HepG2 (cell line): ENCODE measurements at regions not wholly inside any gene's neighbourhood (a gene's known extent, or its start where the extent isn't known, plus 50 kb on each side); places are given as distances from the start of the nearest gene placed in this dataset.

Experiments used
- ATAC-seq: fragments of 200-7000 bp; cut with Tn5 transposase; 3 replicates; pipeline ENCODE4 v1.9.1; 2020; ENCODE audit warnings: mild to moderate bottlenecking, moderate library complexity
- BruUV-seq: library from RNA; stranded (reverse); fragments of 400-500 nt; replicated peaks from 2 replicates; lab custom pipeline; 2021; lab: Mats Ljungman, UMichigan
- CTCF ChIA-PET: fragments of 300-600 bp; formaldehyde crosslinking; extraction: SDS; loops from one replicate; lab custom pipeline; 2021; ENCODE audit warnings: low total read pairs, inconsistent platforms, low intra/inter-chr PET ratio; lab: Yijun Ruan, JAX
- POLR2A ChIA-PET: fragments of 350-600 bp; sonication (Branson Sonifier 250); formaldehyde crosslinking; loops from one replicate; lab custom pipeline; 2020; ENCODE audit warnings: antibody characterized with exemption, inconsistent platforms; lab: Yijun Ruan, JAX
- DNase-seq: peaks from one replicate; pipeline ENCODE4 v3.0.0-alpha.2; 2015; ENCODE audit warnings: low spot score
- FAIRE-seq: peaks from 3 replicates; lab custom pipeline; 2011; peaks lifted over from hg19 to GRCh38; lab: Jason Lieb, UNC
- H2AFZ ChIP-seq: one replicate; pipeline ENCODE4 v1.6.1; 2011; ENCODE audit warnings: low read length, inconsistent platforms
- H3K27ac ChIP-seq: fragments of 300-600 bp; 3 replicates; pipeline ENCODE4 v1.8.0; 2011; ENCODE audit warnings: mixed run types, mild to moderate bottlenecking, mixed read lengths, low read length, inconsistent platforms; ENCODE audit not compliant: insufficient read depth; ENCODE audit errors: extremely low read length
- H3K27me3 ChIP-seq, 2 experiments: fragments of 200-600 bp in 1 of 2; 2 replicates in 1 of 2; 3 replicates in 1 of 2; pipeline versions ENCODE4 v1.6.0 to v1.8.0; 2011; ENCODE audit warnings: low read length in 2 of 2, mild to moderate bottlenecking in 2 of 2, moderate library complexity in 2 of 2, inconsistent platforms in 1 of 2; ENCODE audit not compliant: insufficient read depth in 2 of 2, control insufficient read depth in 1 of 2
- H3K36me3 ChIP-seq, 2 experiments: fragments of 200-600 bp in 1 of 2; replicated peaks in 1 of 2; 2 replicates in 1 of 2; 3 replicates in 1 of 2; pipeline versions ENCODE4 v1.5.1 to v1.8.0; 2011; ENCODE audit warnings: low read length in 2 of 2, inconsistent platforms in 1 of 2; ENCODE audit not compliant: insufficient read depth in 2 of 2, control insufficient read depth in 1 of 2
- H3K4me1 ChIP-seq: 2 replicates; pipeline ENCODE4 v1.5.1; 2012; ENCODE audit warnings: low read length, inconsistent platforms; ENCODE audit not compliant: insufficient read depth
- H3K4me2 ChIP-seq: 2 replicates; pipeline ENCODE4 v1.6.0; 2011; ENCODE audit warnings: low read depth, low read length, inconsistent platforms
- H3K4me3 ChIP-seq, 3 experiments: fragments of 200-600 bp in 1 of 3; sonication (generic), shearing (Covaris generic) in 1 of 3; replicated peaks in 1 of 3; 2 replicates each; pipeline ENCODE4 v1.5.1; 2011 to 2016; ENCODE audit warnings: low read length in 3 of 3, inconsistent platforms in 2 of 3, low read depth in 2 of 3, mild to moderate bottlenecking in 2 of 3, control low read depth in 1 of 3, mixed read lengths in 1 of 3; ENCODE audit not compliant: insufficient read depth in 1 of 3
- H3K79me2 ChIP-seq: one replicate; pipeline ENCODE4 v1.6.1; 2011; ENCODE audit warnings: low read length, inconsistent platforms; ENCODE audit not compliant: insufficient read depth
- H3K9ac ChIP-seq: 2 replicates; pipeline ENCODE4 v1.6.0; 2011; ENCODE audit warnings: mild to moderate bottlenecking, low read depth, low read length, inconsistent platforms; ENCODE audit not compliant: insufficient read depth
- H3K9me3 ChIP-seq: 2 replicates; pipeline ENCODE4 v1.5.1; 2012; ENCODE audit warnings: mild to moderate bottlenecking, low read length
- H4K20me1 ChIP-seq: 2 replicates; pipeline ENCODE4 v1.6.0; 2011; ENCODE audit warnings: inconsistent platforms, mild to moderate bottlenecking, low read length, moderate library complexity; ENCODE audit not compliant: insufficient read depth
- AHR ChIP-seq: IDR thresholded peaks from 2 replicates; pipeline ENCODE4 v1.6.1; 2018; ENCODE audit warnings: missing genetic modification reagents, missing compliant biosample characterization
- CEBPG ChIP-seq: IDR thresholded peaks from 2 replicates; pipeline ENCODE4 v1.6.1; 2016
- DNMT3B ChIP-seq: conservative IDR thresholded peaks from 2 replicates; pipeline ENCODE4 v1.6.1; 2016; ENCODE audit warnings: missing biosample characterization, control low read depth
- GABPA ChIP-seq, 2 experiments: IDR thresholded peaks; 2 replicates each; pipeline ENCODE4 v1.6.1; 2011 to 2016; ENCODE audit warnings: low read depth in 2 of 2, low read length in 1 of 2, missing biosample characterization in 1 of 2, missing genetic modification characterization in 1 of 2
- HOXA7 ChIP-seq: sonication (generic); formaldehyde crosslinking; IDR thresholded peaks from 2 replicates; pipeline ENCODE4 v1.8.1; 2022; ENCODE audit warnings: mild to moderate bottlenecking, missing genetic modification reagents, moderate library complexity
- NFYC ChIP-seq: IDR thresholded peaks from 2 replicates; pipeline ENCODE4 v1.6.1; 2016; ENCODE audit warnings: missing genetic modification reagents, missing compliant biosample characterization
- SPEN ChIP-seq: sonication (generic); formaldehyde crosslinking; IDR thresholded peaks from 2 replicates; pipeline ENCODE4 v1.5.1; 2020; ENCODE audit warnings: low read depth, mild to moderate bottlenecking, missing genetic modification reagents
- THAP11 ChIP-seq: IDR thresholded peaks from 2 replicates; pipeline ENCODE4 v1.6.1; 2016; ENCODE audit warnings: missing biosample characterization, missing genetic modification reagents
- ZBTB20 ChIP-seq: sonication (generic); formaldehyde crosslinking; IDR thresholded peaks from 2 replicates; pipeline ENCODE4 v1.8.1; 2023; ENCODE audit warnings: missing genetic modification reagents, low read depth, mild to moderate bottlenecking, borderline replicate concordance
- ZFP36L1 ChIP-seq: sonication (generic); formaldehyde crosslinking; IDR thresholded peaks from 2 replicates; pipeline ENCODE4 v1.8.0; 2022; ENCODE audit warnings: mild to moderate bottlenecking, missing genetic modification reagents, moderate library complexity
- ZFYVE20 ChIP-seq: sonication (generic); formaldehyde crosslinking; IDR thresholded peaks from 2 replicates; pipeline ENCODE4 v1.8.0; 2023; ENCODE audit warnings: low read depth, mild to moderate bottlenecking, moderate library complexity, missing genetic modification reagents, borderline replicate concordance
- ZNF598 ChIP-seq: sonication (generic); formaldehyde crosslinking; IDR thresholded peaks from 2 replicates; pipeline ENCODE4 v1.5.1; 2020; ENCODE audit warnings: mild to moderate bottlenecking, missing genetic modification reagents, borderline replicate concordance
- ZNF747 ChIP-seq: sonication (generic); formaldehyde crosslinking; IDR thresholded peaks from 2 replicates; pipeline ENCODE4 v1.8.1; 2023; ENCODE audit warnings: missing genetic modification reagents, mild to moderate bottlenecking, borderline replicate concordance
- WGBS: methylation state at CpG from one replicate; pipeline ENCODE4 v1.1.6; 2017; ENCODE audit warnings: low lambda C conversion rate; 5-methylcytosine and 5-hydroxymethylcytosine counted together
- in situ Hi-C: cut with HindIII; loops from 2 replicates; pipeline ENCODE4 v1.10.0; 2017; ENCODE audit warnings: low pct_unique_long_range_greater_than_20kb; ENCODE audit not compliant: extremely low pct_ligation_motif_present
- intact Hi-C: fragments of 100-400 bp; cut with micrococcal nuclease; formaldehyde crosslinking; loops from one replicate; pipeline ENCODE4 v1.10.0; 2022; ENCODE audit not compliant: unreplicated experiment
- TF ChIP-seq, protein P1 (sequence below): IDR thresholded peaks from 2 replicates; pipeline ENCODE4 v1.6.1; 2016; ENCODE audit warnings: control low read depth
- TF ChIP-seq, protein P2 (sequence below): sonication (generic); formaldehyde crosslinking; IDR thresholded peaks from 2 replicates; pipeline ENCODE4 v1.4.0; 2020; ENCODE audit warnings: missing genetic modification reagents, low read depth, mild to moderate bottlenecking, borderline replicate concordance
- TF ChIP-seq, protein P3 (sequence below): sonication (generic); formaldehyde crosslinking; conservative IDR thresholded peaks from 2 replicates; pipeline ENCODE4 v1.8.0; 2022; ENCODE audit warnings: mild to moderate bottlenecking, moderate library complexity, missing genetic modification reagents
- TF ChIP-seq, protein P4 (sequence below): sonication (generic); formaldehyde crosslinking; IDR thresholded peaks from 2 replicates; pipeline ENCODE4 v1.5.1; 2020; ENCODE audit warnings: mild to moderate bottlenecking, missing genetic modification reagents, moderate library complexity

DNA sequence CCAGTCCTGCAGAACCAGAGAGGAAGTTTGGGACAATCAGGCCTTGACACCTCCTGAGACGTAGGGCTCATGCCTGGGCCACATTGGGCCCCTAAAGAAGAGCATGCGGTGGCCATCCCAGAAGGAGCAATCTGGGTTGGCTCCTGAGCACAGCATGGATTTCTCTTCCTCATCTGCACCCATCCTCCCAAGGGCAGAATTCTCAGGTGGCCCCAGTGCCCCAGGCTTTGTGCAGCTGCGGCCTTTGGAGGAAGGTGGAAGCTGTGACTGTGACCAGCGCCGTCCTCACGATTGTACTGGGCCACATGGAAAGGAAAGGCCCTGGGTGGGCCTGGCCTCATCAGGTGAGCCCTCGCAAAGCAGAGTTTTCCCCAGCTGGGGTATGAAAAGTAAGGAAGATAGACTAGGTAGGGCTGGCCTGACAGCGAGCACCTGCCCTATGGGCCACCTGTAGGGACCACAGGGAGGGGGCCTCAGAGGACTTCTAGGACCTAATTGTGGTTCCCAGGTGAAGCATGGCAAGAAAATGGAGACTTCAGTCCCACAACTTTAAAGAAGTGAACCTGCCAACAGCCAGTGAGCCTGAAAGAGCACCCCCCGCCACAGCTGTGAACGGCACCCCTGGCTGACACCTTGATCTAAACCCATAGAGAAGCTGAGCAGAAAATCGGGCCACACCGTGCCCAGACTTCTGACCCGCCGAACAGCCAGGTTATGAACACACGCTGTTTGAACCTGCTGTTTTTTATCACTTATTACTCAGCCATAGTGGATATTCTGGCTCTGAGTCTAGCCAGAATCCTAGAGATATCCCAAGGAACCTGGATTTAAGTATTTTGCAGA, 164.1 kb downstream of the IRX2 start:
- Histone ChIP-seq H2AFZ (no peak overlapping the region), H3K9me3 (peaks cover 23% of the 10 kb centered on the region), H3K79me2 (no peaks in the 10 kb centered on the region), H3K27me3 (no peaks in the 10 kb centered on the region), H3K4me2 (no peak overlapping the region), H4K20me1 (no peaks in the 10 kb centered on the region), H3K27ac (no peak overlapping the region), H3K9ac (no peak overlapping the region), H3K4me1 (no peaks in the 10 kb centered on the region), H3K36me3 (no peaks in the 10 kb centered on the region), H3K4me3 (no peak overlapping the region)
- no peak for ATAC-seq
- ChIA-PET POLR2A (no interaction called here), CTCF (no interaction called here)
- TF ChIP-seq ZNF598 (CRISPR knock-in tag), result no peak
- TF ChIP-seq, protein P1, sequence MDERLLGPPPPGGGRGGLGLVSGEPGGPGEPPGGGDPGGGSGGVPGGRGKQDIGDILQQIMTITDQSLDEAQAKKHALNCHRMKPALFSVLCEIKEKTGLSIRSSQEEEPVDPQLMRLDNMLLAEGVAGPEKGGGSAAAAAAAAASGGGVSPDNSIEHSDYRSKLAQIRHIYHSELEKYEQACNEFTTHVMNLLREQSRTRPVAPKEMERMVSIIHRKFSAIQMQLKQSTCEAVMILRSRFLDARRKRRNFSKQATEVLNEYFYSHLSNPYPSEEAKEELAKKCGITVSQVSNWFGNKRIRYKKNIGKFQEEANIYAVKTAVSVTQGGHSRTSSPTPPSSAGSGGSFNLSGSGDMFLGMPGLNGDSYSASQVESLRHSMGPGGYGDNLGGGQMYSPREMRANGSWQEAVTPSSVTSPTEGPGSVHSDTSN (CRISPR knock-in tag), result no peak
- TF ChIP-seq THAP11, result no peak
- no peak for TF ChIP-seq HOXA7 (CRISPR knock-in tag)
- no peak for TF ChIP-seq AHR (CRISPR knock-in tag)
- no peak for TF ChIP-seq NFYC (CRISPR knock-in tag)
- no peak for TF ChIP-seq ZBTB20 (CRISPR knock-in tag)
- no peak for TF ChIP-seq CEBPG (CRISPR knock-in tag)
- TF ChIP-seq, protein P2, sequence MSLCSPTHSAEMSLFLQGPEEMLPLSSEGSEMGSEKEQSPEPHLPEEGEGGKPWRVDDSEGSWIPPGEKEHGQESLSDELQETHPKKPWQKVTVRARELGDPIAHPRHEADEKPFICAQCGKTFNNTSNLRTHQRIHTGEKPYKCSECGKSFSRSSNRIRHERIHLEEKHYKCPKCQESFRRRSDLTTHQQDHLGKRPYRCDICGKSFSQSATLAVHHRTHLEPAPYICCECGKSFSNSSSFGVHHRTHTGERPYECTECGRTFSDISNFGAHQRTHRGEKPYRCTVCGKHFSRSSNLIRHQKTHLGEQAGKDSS, result no peak
- no peak for TF ChIP-seq ZFP36L1 (CRISPR knock-in tag)
- TF ChIP-seq, protein P3, sequence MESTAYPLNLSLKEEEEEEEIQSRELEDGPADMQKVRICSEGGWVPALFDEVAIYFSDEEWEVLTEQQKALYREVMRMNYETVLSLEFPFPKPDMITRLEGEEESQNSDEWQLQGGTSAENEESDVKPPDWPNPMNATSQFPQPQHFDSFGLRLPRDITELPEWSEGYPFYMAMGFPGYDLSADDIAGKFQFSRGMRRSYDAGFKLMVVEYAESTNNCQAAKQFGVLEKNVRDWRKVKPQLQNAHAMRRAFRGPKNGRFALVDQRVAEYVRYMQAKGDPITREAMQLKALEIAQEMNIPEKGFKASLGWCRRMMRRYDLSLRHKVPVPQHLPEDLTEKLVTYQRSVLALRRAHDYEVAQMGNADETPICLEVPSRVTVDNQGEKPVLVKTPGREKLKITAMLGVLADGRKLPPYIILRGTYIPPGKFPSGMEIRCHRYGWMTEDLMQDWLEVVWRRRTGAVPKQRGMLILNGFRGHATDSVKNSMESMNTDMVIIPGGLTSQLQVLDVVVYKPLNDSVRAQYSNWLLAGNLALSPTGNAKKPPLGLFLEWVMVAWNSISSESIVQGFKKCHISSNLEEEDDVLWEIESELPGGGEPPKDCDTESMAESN, result no peak
- no peak for TF ChIP-seq ZNF747 (CRISPR knock-in tag)
- TF ChIP-seq DNMT3B (CRISPR knock-in tag), result no peak
- no peak for TF ChIP-seq GABPA (IDR thresholded peaks at IDR 0.05; ENCODE audit: low read depth, low read length)
- TF ChIP-seq GABPA (CRISPR knock-in tag; IDR thresholded peaks at IDR 0.05; ENCODE audit: low read depth), result no peak
- no peak for TF ChIP-seq ZFYVE20 (CRISPR knock-in tag)
- TF ChIP-seq, protein P4, sequence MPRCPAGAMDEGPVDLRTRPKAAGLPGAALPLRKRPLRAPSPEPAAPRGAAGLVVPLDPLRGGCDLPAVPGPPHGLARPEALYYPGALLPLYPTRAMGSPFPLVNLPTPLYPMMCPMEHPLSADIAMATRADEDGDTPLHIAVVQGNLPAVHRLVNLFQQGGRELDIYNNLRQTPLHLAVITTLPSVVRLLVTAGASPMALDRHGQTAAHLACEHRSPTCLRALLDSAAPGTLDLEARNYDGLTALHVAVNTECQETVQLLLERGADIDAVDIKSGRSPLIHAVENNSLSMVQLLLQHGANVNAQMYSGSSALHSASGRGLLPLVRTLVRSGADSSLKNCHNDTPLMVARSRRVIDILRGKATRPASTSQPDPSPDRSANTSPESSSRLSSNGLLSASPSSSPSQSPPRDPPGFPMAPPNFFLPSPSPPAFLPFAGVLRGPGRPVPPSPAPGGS (CRISPR knock-in tag), result no peak
- no peak for TF ChIP-seq SPEN (CRISPR knock-in tag)
- BruUV-seq, result no TSS peak
- in situ Hi-C loops, result no loop called here
- 21% methylated on average over 13 of the region's 15 CpGs for WGBS
- DNase-seq, result no peak
- intact Hi-C loops, result no loop called here
- no peak for FAIRE-seq
